ENCODE measurements at regions not wholly inside any gene's neighbourhood (a gene's known extent, or its start where the extent isn't known, plus 50 kb on each side); places are given as distances from the start of the nearest gene placed in this dataset.

GRCh38 chr20:48468571-48468970 lies 359.2 kb downstream of the PREX1 start:
- TF ChIP-seq EGR1 (IDR thresholded peaks at IDR 0.05), result no peak
- TF ChIP-seq TEAD4 (IDR thresholded peaks at IDR 0.05), result no peak
- TF ChIP-seq TCF12 (IDR thresholded peaks at IDR 0.05; ENCODE audit: low read depth), result no peak
- no peak for TF ChIP-seq RAD21 (IDR thresholded peaks at IDR 0.05; ENCODE audit: low read depth)
- TF ChIP-seq CEBPB (IDR thresholded peaks at IDR 0.05), result no peak
- TF ChIP-seq MAX (IDR thresholded peaks at IDR 0.05), result no peak
- TF ChIP-seq TAF1 (IDR thresholded peaks at IDR 0.05; ENCODE audit: low read depth), result no peak
- no peak for TF ChIP-seq EP300 (IDR thresholded peaks at IDR 0.05; ENCODE audit: borderline replicate concordance)
- TF ChIP-seq YY1 (IDR thresholded peaks at IDR 0.05; ENCODE audit: low read depth), result no peak
- TF ChIP-seq NFIC (IDR thresholded peaks at IDR 0.05), result no peak
- no peak for TF ChIP-seq CREB1 (IDR thresholded peaks at IDR 0.05; ENCODE audit: low read depth)
- TF ChIP-seq REST (IDR thresholded peaks at IDR 0.05; ENCODE audit: low read depth), result no peak
- TF ChIP-seq ZBTB7A (IDR thresholded peaks at IDR 0.05; ENCODE audit: low read depth), result no peak
- no peak for TF ChIP-seq FOXM1 (IDR thresholded peaks at IDR 0.05; ENCODE audit: borderline replicate concordance, low read depth)
- no peak for TF ChIP-seq USF1 (IDR thresholded peaks at IDR 0.05)

GRCh38 chr20:48467622-48468021 lies 360.2 kb downstream of the PREX1 start:
- no peak for TF ChIP-seq CREB1 (IDR thresholded peaks at IDR 0.05; ENCODE audit: low read depth)
- no peak for TF ChIP-seq MAX (IDR thresholded peaks at IDR 0.05)
- peak; percentile 86 for TF ChIP-seq USF1 (IDR thresholded peaks at IDR 0.05)

GRCh38 chr20:48465271-48465670 lies 362.5 kb downstream of the PREX1 start:
- TF ChIP-seq EP300 (IDR thresholded peaks at IDR 0.05; ENCODE audit: borderline replicate concordance), result no peak
- no peak for TF ChIP-seq TCF12 (IDR thresholded peaks at IDR 0.05; ENCODE audit: low read depth)
- TF ChIP-seq EGR1 (IDR thresholded peaks at IDR 0.05), result no peak
- no peak for TF ChIP-seq NFIC (IDR thresholded peaks at IDR 0.05)
- no peak for TF ChIP-seq CEBPB (IDR thresholded peaks at IDR 0.05)
- TF ChIP-seq MAX (IDR thresholded peaks at IDR 0.05), result no peak

- TF ChIP-seq CREB1 (IDR thresholded peaks at IDR 0.05; ENCODE audit: low read depth), result no peak
- TF ChIP-seq MAX (IDR thresholded peaks at IDR 0.05), result no peak
- TF ChIP-seq ZBTB7A (IDR thresholded peaks at IDR 0.05; ENCODE audit: low read depth), result no peak
- no peak for TF ChIP-seq FOXM1 (IDR thresholded peaks at IDR 0.05; ENCODE audit: borderline replicate concordance, low read depth)
- TF ChIP-seq EGR1 (IDR thresholded peaks at IDR 0.05), result no peak
- no peak for TF ChIP-seq RAD21 (IDR thresholded peaks at IDR 0.05; ENCODE audit: low read depth)
- TF ChIP-seq TCF12 (IDR thresholded peaks at IDR 0.05; ENCODE audit: low read depth), result no peak
- TF ChIP-seq REST (IDR thresholded peaks at IDR 0.05; ENCODE audit: low read depth), result no peak
- no peak for TF ChIP-seq CEBPB (IDR thresholded peaks at IDR 0.05)
- TF ChIP-seq YY1 (IDR thresholded peaks at IDR 0.05; ENCODE audit: low read depth), result no peak
- TF ChIP-seq TEAD4 (IDR thresholded peaks at IDR 0.05), result no peak
- TF ChIP-seq NFIC (IDR thresholded peaks at IDR 0.05), result no peak
Measured at GRCh38 chr20:48463916-48464315, 363.9 kb downstream of the PREX1 start.

- no peak for TF ChIP-seq YY1 (IDR thresholded peaks at IDR 0.05; ENCODE audit: low read depth)
- no peak for TF ChIP-seq FOXM1 (IDR thresholded peaks at IDR 0.05; ENCODE audit: borderline replicate concordance, low read depth)
Measured at GRCh38 chr20:48463096-48463720, 364.6 kb downstream of the PREX1 start.

- no peak for TF ChIP-seq FOXM1 (IDR thresholded peaks at IDR 0.05; ENCODE audit: borderline replicate concordance, low read depth)
- no peak for TF ChIP-seq CEBPB (IDR thresholded peaks at IDR 0.05)
- no peak for TF ChIP-seq RAD21 (IDR thresholded peaks at IDR 0.05; ENCODE audit: low read depth)
- TF ChIP-seq MAX (IDR thresholded peaks at IDR 0.05), result no peak
- TF ChIP-seq CREB1 (IDR thresholded peaks at IDR 0.05; ENCODE audit: low read depth), result no peak
- TF ChIP-seq USF1 (IDR thresholded peaks at IDR 0.05), result no peak
- no peak for TF ChIP-seq NFIC (IDR thresholded peaks at IDR 0.05)
- TF ChIP-seq EP300 (IDR thresholded peaks at IDR 0.05; ENCODE audit: borderline replicate concordance), result no peak
- TF ChIP-seq YY1 (IDR thresholded peaks at IDR 0.05; ENCODE audit: low read depth), result no peak
- TF ChIP-seq TEAD4 (IDR thresholded peaks at IDR 0.05), result no peak
- TF ChIP-seq TCF12 (IDR thresholded peaks at IDR 0.05; ENCODE audit: low read depth), result no peak
- TF ChIP-seq EGR1 (IDR thresholded peaks at IDR 0.05), result no peak
- no peak for TF ChIP-seq TAF1 (IDR thresholded peaks at IDR 0.05; ENCODE audit: low read depth)
- TF ChIP-seq REST (IDR thresholded peaks at IDR 0.05; ENCODE audit: low read depth), result no peak
- no peak for TF ChIP-seq ZBTB7A (IDR thresholded peaks at IDR 0.05; ENCODE audit: low read depth)
Measured at GRCh38 chr20:48461735-48462119, 366.1 kb downstream of the PREX1 start.

All from Ishikawa (cell line).